Motor neuron (in vitro differentiated cells): ENCODE measurements at regions not wholly inside any gene's neighbourhood (a gene's known extent, or its start where the extent isn't known, plus 50 kb on each side); places are given as distances from the start of the nearest gene placed in this dataset.

ENCODE experiments used
- ATAC-seq, 8 experiments: fragments of 200-7000 bp; cut with Tn5 transposase; replicated peaks in 6 of 8; 2 replicates each; pipeline ENCODE4 v1.8.0; 2021; ENCODE audit warnings: mild to moderate bottlenecking in 8 of 8, moderate library complexity in 8 of 8
- H3K27ac ChIP-seq, 2 donors: fragments of 250-450 bp; sonication (Bioruptor Pico); 2 replicates each; pipeline ENCODE4 v1.9.0; 2021; ENCODE audit warnings: antibody characterized with exemption in 2 of 2, mild to moderate bottlenecking in 2 of 2, moderate library complexity in 1 of 2
- H3K4me1 ChIP-seq, 2 donors: fragments of 250-450 bp; sonication (Bioruptor Pico); replicated peaks in 1 of 2; 2 replicates each; pipeline ENCODE4 v1.6.1; 2021; ENCODE audit warnings: antibody characterized with exemption in 2 of 2, mild to moderate bottlenecking in 2 of 2, moderate library complexity in 1 of 2
- H3K4me3 ChIP-seq, 5 donors: fragments of 250-450 bp; sonication (Bioruptor Pico); 2 replicates each; pipeline ENCODE4 v1.9.0; 2021; ENCODE audit warnings: antibody characterized with exemption in 5 of 5, mild to moderate bottlenecking in 5 of 5, moderate library complexity in 4 of 5
- WGBS, 10 experiments: fragments of 450-650 bp; shearing (Covaris generic); methylation state at CpG; one replicate each; pipeline ENCODE4 v1.0.0; 2022; 5-methylcytosine and 5-hydroxymethylcytosine counted together
- in situ Hi-C, 9 experiments: fragments of 400-800 bp; cut with MboI; loops; one replicate each; pipeline ENCODE4 v1.15.0; 2021; ENCODE audit warnings: low sequenced_read_pairs in 9 of 9, low pct_unique_long_range_greater_than_20kb in 2 of 9; ENCODE audit not compliant: unreplicated experiment in 9 of 9

GRCh38 chr1:53401813-53402745 lies 57.1 kb upstream of the DMRTB1 start:
- Histone ChIP-seq H3K4me3 (no peak overlapping the region), H3K4me1 (peaks cover 23 to 25% of the 10 kb centered on the region in 2 donors), H3K27ac (no peak overlapping the region)
- WGBS, 10 experiments = 0 to 96% (median 87%) methylated on average over 1 to 11 of the region's 11 CpGs; no CpG with 5 or more reads in 2 of the 10 experiments
- no peak for ATAC-seq
- in situ Hi-C loops = no loop called here

DNA sequence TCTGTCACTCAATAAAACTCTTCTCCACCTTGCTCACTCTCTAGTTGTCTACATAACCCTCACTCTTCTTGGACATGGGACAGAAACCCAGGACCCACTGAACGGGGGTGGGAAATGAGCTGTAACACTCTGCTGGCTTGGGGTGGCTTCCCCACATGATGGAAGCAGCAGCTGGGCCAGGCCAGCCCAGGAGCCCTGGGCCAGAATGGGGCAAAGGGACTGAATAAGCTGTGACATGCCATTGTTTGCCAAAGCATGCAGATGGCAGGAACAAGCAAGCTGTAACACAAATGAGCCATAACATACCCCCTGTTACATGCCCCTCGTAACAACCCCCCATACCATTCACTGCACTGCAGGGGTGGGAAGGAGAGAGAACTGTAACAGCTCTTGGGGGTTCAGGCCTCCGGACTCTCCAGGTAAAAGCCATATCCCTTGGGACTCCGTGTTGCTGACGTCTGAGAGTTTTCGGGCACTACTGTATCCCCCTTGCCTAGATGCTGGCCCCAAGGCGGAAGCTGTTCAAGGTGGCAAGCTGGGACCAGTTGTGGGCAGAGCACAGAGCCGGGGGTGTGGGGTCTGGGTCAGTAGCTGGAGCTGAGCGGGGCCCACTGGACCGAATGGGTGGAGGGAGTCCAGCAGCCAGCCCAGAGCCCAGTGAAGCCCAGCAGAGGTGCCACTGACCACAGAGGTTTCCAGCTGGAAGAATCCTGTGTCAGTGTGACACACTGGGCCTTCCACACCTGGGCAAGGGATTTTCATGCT lies 56.1 kb upstream of the DMRTB1 start:
- peaks cover 14 to 15% of the 10 kb centered on the region in 2 donors for H3K4me1 ChIP-seq
- in situ Hi-C loops = no loop called here
- ATAC-seq = no peak
- WGBS, 10 experiments = 0 to 100% (median 94%) methylated on average over 1 to 5 of the region's 10 CpGs; no CpG with 5 or more reads in 2 of the 10 experiments
- no peak overlapping the region for H3K27ac ChIP-seq
- H3K4me3 ChIP-seq = no peak overlapping the region

GRCh38 chr1:53405737-53406136 lies 53.5 kb upstream of the DMRTB1 start:
- Histone ChIP-seq H3K27ac (no peak overlapping the region), H3K4me1 (peaks cover 8 to 15% of the 10 kb centered on the region in 2 donors), H3K4me3 (no peak overlapping the region)
- 0 to 100% (median 87%) methylated on average over 1 to 7 of the region's 7 CpGs; no CpG with 5 or more reads in 1 of the 10 experiments for WGBS, 10 experiments
- in situ Hi-C loops = no loop called here
- ATAC-seq = no peak

DNA sequence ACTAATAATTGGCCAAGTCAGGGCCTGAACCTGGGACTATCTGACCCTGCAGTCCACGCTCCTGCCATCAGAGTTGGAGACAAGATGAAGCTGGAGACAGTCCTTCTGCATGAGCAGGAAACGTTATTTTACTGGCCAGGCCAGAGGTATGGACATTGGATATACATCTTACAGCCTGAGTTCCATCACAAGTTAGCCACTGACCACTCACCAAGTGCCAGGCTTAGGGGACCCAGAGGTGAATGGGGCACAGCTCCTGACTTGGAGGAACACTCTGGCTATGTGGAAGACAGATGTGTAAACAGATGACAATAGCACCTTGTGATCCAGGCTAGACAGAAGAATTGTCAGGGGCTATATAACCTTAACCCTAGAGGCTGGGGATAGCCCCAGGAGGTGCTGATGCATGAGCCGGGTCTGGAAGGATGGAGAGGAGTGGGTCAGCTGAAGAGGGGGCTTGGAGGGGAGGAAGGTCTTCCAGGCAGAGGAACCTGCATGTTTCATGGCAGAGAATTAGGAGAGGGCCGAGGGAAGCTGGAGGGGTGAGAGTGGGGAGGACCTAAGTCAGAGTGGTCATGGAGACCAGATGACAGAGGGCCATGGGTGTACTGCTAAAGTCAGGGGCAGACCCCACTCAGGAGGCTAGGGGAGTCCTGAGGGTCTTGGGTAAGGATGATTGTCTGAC lies 52.5 kb upstream of the DMRTB1 start:
- no peak for ATAC-seq

GRCh38 chr1:53408013-53408754 lies 51.0 kb upstream of the DMRTB1 start:
- no peak overlapping the region for H3K27ac ChIP-seq
- no peak overlapping the region for H3K4me3 ChIP-seq
- no peak for ATAC-seq
- peaks cover 17 to 19% of the 10 kb centered on the region in 2 donors for H3K4me1 ChIP-seq
- WGBS, 10 experiments = 100% methylated on average over 1 to 2 of the region's 6 CpGs; no CpG with 5 or more reads in 8 of the 10 experiments
- in situ Hi-C loops = no loop called here

More for the DNA sequence above, 52.5 kb upstream of the DMRTB1 start:
- no peak overlapping the region for H3K27ac ChIP-seq
- in situ Hi-C loops = no loop called here
- peaks cover 17% of the 10 kb centered on the region in 2 donors for H3K4me1 ChIP-seq
- no peak overlapping the region for H3K4me3 ChIP-seq
- 0 to 100% (median 80%) methylated on average over 1 to 4 of the region's 4 CpGs; no CpG with 5 or more reads in 2 of the 10 experiments for WGBS, 10 experiments

GRCh38 chr1:53408755-53409129 lies 50.5 kb upstream of the DMRTB1 start:
- WGBS, 10 experiments = no CpG with 5 or more reads among the region's 7 CpGs
- no peak for ATAC-seq
- peaks cover 17 to 19% of the 10 kb centered on the region in 2 donors for H3K4me1 ChIP-seq
- no peak overlapping the region for H3K27ac ChIP-seq
- H3K4me3 ChIP-seq = no peak overlapping the region
- in situ Hi-C loops = no loop called here

DNA sequence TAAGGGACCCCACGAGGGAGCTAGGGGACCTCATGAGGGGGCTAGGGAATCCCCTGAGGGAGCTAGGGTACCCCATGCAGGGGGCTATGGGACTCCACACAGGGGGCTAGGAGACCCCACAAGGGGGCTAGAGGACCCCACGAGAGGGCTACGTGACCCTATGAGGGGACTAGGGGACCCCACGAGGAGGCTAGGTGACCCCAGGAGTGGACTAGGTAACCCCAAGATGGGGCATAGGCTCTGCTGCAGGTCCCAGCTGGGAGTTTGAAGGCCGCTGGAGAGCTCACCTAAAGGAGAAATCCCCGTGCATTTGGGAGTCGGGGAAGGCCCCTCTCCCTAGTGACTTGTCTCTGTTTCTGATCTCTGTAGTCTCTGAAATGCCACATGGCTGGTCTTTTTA lies 50.0 kb upstream of the DMRTB1 start:
- ATAC-seq = no peak
- Histone ChIP-seq H3K4me3 (no peak overlapping the region), H3K4me1 (peaks cover 17 to 19% of the 10 kb centered on the region in 2 donors), H3K27ac (no peak overlapping the region)
- in situ Hi-C loops = no loop called here
- 23 to 100% (median 95%) methylated on average over 1 to 4 of the region's 7 CpGs; no CpG with 5 or more reads in 5 of the 10 experiments for WGBS, 10 experiments
